GM18868 (cell line): ENCODE measurements at regions not wholly inside any gene's neighbourhood (a gene's known extent, or its start where the extent isn't known, plus 50 kb on each side); places are given as distances from the start of the nearest gene placed in this dataset.

Experiments
- ATAC-seq: cut with Tn5 transposase; IDR thresholded peaks from one replicate; pipeline ENCODE4 v1.9.1; 2021; ENCODE audit warnings: mild to moderate bottlenecking, moderate library complexity; ENCODE audit not compliant: unreplicated experiment

DNA sequence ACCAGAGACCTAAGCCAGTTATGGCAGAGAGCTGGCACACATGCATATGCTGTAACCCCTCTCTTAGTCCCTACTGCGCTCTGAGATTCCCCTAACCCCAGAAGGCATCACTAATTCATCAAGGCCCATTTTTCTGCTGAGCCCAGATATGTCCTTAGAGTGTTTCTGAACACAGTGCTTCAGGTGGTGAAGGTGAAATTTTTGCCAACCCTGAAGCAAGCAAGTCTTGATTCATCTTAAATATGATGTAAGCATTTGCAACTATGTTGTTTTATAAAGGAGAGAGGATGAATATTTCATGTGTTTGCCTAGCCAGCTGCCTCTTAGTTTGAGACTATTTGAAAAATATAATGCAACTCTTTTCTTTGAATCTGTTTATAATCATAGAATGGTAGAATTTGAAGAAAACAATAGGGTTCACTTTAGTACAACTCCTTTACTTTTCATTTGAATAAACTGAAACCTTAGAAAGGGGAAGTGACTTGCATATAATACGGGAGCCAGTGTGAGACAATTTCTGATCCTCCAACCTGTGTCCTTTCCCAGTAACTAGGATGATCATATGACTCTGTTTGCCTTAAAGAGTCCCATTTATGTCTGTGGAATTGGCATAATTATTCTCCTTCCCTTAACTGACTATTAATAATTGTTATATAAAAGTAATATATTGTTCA lies 194.3 kb upstream of the MTNR1B start:
- peak; percentile 82 for ATAC-seq

DNA sequence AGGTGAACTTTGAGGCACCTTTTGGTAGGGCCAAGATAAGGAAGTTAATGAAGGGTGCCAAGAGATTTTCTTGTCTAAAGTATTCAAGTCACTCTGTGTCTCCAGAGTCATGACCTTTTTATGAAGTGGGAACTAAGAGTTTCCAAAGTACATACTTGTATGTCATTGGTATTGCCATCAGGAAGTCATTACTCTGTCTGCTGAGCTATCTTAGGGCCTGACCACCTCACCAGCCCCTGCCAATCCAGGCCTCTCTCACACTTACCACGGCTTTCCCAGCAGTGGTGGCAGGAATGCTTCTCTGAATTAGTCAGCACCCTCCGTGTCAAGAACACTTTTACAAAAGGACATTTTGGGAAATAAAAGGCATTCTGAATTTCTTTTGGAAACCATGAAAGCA lies 192.8 kb upstream of the MTNR1B start:
- no peak for ATAC-seq

DNA sequence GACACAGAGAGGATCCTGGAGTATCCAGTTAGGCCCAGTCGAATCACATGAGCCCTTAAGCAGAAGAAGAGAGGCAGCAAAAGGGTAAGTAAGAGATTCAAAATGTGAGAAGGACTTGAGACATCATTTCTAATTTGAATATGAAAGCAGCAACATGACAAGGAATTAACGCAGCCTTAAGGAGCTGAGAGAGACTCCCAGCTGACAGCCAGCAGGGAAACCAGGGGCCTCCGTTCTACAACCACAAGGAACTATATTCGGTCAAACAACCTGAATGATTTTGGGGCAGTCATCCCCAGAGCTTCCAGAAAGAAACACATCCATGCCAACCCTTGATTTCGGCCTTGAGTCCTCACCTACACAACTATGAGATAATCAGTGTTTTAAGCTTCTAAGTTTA lies 189.7 kb upstream of the MTNR1B start:
- ATAC-seq, result no peak

DNA sequence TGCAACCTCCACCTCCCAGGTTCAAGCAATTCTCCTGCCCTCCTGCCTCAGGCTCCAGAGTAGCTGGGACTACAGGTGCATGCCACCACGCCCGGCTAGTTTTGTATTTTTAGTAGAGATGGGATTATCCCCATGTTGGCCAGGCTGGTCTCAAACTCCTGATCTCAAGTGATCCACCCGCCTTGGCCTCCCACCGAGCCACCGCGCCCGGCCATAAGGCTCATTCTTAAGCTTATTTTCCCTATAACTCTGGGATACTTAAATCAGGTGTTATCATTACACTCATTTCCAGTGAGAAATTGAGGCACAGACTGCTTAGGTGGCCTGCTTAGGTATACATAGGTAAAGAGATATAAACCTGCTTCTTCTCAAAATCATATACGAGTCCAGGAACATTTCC lies 188.3 kb upstream of the MTNR1B start:
- ATAC-seq, result no peak

DNA sequence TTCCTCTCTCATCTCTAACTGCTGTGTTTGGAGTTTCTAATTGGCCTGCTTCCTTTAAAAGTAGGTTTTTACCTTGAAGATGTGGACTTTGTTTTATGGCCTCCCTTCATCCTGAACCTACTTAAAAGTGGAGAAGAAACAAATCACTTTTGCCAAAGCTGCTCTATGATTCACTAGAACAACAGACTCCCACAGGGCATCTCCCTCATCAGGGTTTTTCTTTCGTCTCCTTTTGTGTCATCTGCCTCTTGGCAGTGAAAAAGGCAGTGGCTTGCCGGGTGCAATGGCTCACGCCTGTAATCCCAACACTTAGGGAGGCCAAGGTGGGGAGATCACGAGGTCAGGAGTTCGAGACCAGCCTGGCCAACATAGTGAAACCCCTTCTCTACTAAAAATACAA lies 186.6 kb upstream of the MTNR1B start:
- no peak for ATAC-seq

DNA sequence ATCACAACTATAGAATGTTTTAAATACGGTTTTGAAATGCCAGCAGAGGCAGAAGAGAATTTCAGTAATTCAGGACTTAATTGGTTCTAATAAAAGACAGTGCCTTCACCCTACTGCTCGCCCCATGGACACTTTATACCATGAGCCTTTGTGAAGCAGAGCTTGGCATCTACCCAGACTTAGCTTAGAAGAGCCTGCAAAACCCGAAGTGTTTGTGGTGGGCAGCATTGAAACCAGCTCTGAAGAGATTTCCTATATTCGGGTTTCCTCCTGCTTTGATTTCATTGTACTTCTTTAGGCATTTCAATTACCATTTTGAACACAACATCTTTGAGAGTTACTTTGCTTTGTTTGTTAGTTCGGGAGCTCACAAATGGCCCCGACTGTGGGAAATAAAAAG lies 185.1 kb upstream of the MTNR1B start:
- ATAC-seq, result no peak

DNA sequence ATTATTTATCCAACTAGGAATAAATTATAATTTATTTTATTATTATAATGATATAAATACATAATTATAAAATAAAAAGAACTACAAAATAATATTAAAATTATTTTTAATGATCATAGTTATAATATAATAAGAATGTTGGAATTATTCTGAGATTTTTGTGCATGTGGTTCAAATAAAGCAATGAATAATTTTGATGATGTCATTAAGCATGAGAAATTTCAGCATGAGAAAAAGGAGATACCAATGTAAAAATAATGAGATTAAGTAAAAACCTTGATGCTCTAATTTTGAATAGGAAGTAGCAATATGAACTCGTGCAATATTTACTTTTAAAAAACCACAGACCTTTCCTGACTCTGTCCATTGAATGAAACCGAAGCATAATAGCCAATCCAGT lies 181.8 kb upstream of the MTNR1B start:
- ATAC-seq, result no peak

DNA sequence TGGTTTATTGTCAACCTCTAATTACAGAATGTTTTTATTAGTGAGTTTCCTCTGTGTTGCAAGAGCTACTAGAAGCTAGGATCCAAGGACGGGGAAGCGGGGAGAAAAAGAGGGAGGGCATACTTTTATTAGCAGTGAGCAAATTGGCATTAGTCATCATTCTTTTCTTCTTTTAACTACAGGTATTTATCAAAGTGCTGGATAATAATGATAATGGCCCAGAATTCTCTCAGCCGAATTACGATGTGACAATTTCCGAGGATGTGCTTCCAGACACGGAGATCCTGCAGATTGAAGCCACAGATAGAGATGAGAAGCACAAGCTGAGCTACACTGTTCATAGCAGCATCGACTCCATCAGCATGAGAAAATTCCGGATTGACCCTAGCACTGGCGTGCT lies 179.7 kb upstream of the MTNR1B start:
- ATAC-seq, result no peak

DNA sequence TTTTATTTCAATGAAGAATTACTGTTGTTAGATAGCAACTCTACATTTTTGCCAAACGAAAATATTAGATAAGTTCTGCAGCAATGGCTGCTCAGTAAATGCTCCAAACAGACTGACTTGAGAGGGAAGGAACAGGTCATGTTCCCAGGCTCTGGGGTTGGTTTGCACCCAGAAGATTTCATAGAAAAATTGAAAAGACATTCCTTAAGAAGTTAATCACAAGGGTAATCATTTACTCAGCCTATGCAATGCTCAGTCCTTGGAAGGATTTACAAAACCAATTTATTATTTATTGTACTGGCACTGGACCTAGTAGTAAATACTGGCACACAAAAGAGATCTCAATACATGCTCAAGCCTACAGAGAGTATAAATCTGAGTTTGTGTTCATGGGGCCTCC lies 179.1 kb upstream of the MTNR1B start:
- no peak for ATAC-seq

DNA sequence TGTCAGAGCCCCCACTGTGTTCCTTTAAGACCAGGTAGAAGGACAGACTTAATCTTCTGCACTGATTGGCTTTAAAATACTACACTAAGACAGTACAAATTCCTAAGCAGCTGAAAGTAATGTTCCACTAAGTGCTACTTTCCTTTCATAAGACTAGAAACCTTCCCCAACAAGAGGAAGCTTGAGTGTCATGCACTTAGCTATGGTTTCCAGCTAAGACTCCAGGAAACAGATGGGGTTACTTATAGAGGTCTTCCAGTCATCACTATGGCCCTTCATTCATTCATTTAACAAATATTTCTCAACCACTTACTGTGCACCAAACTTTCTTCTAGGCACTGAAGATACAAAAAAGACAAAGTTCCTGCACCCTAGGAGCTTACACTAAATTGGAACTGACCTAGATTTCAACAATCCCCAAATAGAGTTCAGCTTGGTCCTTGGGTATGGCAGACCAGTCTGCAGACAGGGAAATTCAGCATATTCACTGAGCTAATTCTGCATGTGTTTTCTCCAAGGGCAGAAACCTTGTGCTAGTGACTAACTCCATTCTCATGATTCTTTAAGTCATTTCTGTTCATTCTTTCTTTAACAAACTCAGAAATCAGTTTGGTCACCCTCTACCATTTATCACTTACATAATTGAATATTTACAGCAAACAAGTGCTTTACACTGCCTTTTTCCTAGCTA lies 178.4 kb upstream of the MTNR1B start:
- no peak for ATAC-seq

DNA sequence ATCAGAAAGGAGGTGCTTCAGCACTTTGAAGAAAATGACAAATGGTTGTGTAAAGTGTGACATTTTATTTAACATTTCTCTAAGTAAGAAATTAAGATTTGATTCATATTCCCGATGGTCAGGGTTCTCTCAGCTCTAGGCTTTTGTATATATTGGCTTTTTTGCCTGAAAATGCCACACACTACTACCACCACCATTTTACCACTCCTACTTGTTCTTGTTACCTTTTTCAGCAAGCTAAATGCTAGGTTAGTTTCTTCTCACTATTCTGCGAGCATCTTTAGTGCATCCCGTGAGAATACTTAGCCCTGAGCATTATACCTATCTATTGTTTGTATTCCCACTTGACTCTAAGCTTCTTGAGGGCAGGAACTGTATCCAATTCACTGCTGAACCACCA lies 177.6 kb upstream of the MTNR1B start:
- ATAC-seq, result no peak

DNA sequence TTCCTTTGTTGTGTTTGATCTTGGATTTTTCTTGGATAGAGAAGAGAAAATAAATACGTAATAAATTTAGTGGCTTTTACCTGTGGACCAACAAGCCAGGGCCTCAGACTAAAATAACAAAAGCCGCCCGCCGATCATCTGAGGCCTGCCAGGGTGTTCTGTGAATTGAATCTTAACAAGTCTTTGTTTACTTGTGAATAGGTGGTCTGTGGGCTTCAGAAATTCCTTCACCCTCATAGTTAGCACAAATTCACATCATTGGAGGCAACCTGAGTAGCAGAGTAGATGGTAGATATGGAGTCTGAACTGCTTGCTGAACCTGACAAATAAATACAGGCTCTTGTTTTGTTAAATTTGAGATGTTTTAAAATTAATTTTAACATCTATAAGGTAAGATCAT lies 176.3 kb upstream of the MTNR1B start:
- ATAC-seq, result no peak

DNA sequence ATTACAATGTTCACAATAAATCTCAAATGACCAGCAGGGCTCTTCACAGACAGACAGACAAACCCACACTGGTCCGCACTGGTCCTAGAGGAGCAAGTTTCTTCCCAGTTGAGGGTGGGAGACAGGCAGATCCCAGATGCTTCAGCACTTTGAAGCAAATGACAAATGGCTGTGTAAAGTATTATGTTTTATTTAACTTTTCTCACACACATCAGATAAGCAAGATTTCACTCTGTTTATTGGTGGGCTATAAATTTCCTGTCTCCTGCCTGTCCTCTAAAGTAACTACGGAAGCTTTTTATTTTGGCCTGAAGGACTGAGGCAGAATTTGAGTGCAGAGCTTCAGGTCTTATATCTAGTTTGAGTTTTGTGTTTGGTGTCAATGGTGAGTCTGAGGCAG lies 174.7 kb upstream of the MTNR1B start:
- ATAC-seq, result no peak

DNA sequence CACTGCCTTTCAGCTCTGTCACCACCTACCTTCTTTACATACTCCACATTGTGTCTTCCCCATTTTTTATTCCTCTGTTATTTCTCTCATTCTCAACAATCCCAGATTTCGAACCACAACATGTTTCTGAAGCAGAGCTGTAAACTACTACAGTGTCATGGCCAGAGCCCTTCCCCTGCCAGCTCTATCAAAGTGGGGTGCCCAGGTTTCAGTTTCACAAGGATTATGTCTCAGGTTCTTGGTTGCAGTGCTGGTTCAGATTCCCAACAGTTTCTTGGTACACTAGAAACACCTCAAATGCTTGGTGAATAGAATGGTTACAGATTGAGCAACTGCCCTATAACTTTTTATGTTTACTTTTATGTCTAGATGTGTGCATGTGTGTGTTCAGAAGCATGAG lies 172.7 kb upstream of the MTNR1B start:
- no peak for ATAC-seq

DNA sequence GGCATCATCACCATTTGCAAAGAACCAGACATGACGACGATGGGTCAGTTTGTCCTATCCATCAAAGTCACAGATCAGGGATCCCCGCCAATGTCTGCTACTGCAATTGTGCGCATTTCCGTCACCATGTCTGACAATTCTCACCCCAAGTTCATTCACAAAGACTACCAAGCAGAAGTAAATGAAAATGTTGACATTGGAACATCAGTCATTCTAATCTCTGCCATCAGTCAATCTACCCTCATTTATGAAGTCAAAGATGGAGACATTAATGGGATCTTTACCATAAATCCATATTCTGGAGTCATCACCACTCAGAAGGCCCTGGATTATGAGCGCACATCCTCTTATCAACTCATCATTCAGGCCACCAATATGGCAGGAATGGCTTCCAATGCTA lies 171.6 kb upstream of the MTNR1B start:
- no peak for ATAC-seq

DNA sequence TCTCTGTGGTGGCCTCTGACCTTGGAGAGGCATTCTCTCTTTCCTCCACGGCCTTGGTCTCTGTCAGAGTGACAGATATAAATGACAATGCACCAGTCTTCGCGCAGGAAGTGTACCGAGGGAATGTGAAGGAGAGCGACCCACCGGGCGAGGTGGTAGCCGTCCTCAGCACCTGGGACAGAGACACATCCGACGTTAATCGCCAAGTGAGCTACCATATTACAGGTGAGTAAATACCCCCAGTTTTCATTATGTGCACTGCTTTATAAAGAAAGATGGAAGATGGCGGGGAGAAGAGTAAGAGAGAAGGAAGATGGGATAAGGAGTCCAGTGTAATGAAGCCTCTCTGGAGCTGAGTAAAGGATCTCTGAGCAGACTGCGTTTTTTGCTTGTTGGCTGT lies 167.8 kb upstream of the MTNR1B start:
- no peak for ATAC-seq

DNA sequence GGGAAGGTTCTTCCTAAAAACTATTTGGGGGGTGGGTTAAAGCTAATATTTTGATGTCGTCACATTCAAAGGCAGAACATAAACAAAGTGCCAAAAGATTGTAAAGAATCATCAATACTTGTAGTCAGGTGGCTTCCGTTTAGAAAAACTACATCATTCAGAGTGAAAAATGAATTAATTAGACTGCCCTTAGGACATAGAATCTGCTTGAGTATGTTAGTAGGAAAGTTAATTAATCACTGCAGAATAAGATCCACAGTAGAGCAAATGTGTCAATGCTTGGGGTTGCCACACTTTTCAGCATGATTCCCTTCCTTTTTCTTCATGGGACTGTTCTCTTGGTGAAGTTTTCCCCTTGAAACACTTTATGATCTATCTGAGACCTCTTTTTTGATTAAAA lies 166.8 kb upstream of the MTNR1B start:
- no peak for ATAC-seq

DNA sequence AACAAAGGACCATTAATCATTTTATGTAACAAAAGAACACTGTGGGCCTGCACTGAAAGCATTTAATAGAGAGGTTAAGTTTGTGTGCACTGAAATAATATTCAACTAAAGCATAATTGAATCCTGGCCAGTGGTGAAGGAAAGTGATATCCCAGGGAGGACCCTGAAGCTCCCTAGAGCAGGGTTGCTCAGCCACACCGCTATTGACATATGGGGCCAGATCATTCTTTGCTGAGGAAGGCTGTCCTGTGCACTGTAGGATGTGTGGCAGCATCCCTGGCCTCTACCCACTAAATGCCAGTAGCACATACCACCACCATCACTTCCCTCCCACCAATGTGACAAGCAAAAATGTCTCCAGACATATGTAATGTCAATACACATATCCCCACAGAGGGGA lies 166.1 kb upstream of the MTNR1B start:
- ATAC-seq, result no peak

DNA sequence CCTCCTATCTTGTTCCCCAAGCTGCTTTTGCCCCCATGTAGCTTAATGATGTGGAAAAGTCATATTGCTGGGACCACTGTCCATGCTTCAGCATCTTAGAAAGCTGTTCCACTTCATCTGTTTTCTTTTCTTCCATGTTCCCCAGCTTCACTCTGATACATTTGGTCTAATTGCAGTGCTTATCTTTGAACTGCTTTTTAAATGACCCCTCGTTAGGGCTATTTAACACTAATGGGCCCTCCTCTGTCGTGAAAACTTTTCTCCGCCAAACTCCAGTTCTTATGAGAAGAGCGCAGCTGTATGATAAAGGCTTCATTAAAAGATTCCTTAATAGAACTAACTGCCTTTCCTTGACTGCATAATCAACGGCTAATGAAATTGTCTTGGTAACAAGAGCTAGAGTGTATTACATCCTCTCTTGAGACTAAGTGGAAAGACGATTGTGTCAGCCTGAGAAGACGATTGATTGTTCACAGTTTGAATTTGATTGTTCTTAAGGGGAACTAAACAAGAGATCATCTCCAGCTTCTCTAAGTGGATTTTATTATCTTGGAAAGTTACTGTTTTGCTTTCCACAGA lies 165.0 kb upstream of the MTNR1B start:
- ATAC-seq, result no peak

DNA sequence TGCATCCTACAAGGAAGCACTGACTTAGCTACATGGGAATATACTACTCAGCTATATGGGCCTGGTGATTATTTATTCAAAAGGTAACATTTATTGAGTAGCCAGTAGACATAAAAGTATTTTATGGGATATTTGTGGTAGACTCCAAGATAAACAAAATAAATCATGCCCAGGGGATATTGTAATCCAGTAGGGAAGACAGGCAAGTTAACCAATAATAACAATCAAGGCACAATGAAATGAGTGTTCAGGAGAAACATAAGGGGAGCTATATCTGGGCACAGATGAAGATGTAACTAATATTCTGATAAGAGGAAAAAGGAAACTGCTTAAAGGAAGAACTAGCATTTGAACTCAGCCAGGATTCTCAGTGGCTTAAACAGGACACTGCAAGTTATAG lies 161.4 kb upstream of the MTNR1B start:
- no peak for ATAC-seq

DNA sequence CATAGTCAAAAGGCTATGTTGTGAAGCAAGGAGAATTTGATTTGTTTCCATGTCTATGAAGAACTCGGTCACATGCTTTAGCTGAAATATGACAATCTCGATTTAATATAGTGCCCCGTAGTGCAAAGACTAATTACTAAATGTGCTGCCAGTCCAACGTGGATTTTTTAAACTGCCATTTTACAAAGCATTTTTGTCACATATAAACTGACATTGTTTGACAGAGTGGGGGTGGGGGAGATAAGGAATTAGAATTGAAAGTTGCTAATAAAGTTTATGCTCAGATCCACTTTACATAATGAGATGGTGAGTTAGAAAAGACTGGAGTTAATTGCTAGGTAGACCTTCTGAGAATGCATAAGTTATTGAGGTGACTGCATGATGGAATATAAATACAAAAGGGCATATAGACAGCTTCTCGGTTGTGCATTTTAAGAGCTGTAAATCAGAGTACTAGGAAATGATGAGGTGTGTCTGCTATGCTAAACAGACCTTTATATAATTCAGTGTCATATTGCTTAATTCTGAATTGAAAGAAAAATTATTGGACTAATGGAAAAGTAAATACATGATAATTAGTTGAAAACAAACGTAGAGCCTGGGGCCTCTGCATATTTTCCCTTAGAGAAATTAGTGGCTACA lies 158.9 kb upstream of the MTNR1B start:
- no peak for ATAC-seq

DNA sequence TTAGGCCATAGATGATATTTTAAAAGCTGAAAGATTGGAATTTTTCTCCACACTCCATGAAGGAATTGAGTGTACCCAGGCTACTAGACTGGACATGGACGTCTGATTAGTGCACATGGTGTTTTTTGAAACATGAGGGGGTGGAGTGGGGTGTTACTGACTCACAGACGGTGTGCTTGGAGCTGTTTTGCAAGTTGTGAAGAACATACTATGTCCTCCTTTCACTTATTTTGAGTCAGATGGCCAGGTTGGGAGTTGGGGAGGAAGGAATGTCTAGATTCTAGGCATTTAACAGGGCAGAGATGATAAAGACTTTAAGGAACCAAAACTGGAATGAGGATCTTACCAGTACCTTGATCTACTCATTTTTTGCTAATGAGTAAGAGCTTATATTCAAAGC lies 158.1 kb upstream of the MTNR1B start:
- no peak for ATAC-seq
